Stimulated activated CD8-positive, alpha-beta memory T cell treated with anti-CD3 and anti-CD28 coated beads, Interleukin-7, amount 100 ng/mL, for 1 hour (primary cell): ENCODE measurements at regions not wholly inside any gene's neighbourhood (a gene's known extent, or its start where the extent isn't known, plus 50 kb on each side); places are given as distances from the start of the nearest gene placed in this dataset.

Experiments
- DNase-seq, 2 donors: peaks; one replicate each; pipeline ENCODE4 v3.0.0-alpha.2; 2020; ENCODE audit warnings: low read depth in 2 of 2

GRCh38 chr12:125360540-125360939, 295.3 kb downstream of the AACS start:
- no peak for DNase-seq

- no peak for DNase-seq
These were observed 305.8 kb downstream of the AACS start for GRCh38 chr12:125371033-125371432.

DNA sequence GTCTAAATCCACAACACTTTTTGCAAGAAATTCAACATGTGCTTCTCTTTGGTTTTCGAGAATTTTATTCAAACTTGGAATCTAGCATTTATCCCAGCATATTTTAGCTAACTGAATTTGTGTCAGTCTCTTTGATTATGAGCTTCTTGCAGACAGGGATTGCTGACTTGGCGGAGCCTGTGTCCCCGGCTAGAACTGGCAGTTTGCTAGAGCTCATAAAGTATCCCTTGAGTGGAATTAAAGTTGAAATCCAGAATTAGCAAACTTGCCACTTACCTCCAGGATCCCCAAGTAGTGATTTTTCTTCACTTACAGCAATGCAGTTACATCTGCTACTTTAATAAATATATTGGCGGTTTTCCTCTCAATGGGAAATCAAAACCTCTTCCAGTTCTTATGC, 306.9 kb downstream of the AACS start:
- DNase-seq: no peak

GRCh38 chr12:125373375-125373774, 308.1 kb downstream of the AACS start:
- DNase-seq: no peak

GRCh38 chr12:125376422-125376821, 311.2 kb downstream of the AACS start:
- DNase-seq: no peak

GRCh38 chr12:125377093-125377492, 311.9 kb downstream of the AACS start:
- no peak for DNase-seq

GRCh38 chr12:125381373-125381772, 316.1 kb downstream of the AACS start:
- DNase-seq: no peak

- no peak for DNase-seq
These were observed 317.7 kb downstream of the AACS start for GRCh38 chr12:125382926-125383325.

GRCh38 chr12:125386652-125387051, 321.4 kb downstream of the AACS start:
- no peak for DNase-seq

- DNase-seq: no peak
These were observed 322.0 kb downstream of the AACS start for GRCh38 chr12:125387206-125387605.

DNA sequence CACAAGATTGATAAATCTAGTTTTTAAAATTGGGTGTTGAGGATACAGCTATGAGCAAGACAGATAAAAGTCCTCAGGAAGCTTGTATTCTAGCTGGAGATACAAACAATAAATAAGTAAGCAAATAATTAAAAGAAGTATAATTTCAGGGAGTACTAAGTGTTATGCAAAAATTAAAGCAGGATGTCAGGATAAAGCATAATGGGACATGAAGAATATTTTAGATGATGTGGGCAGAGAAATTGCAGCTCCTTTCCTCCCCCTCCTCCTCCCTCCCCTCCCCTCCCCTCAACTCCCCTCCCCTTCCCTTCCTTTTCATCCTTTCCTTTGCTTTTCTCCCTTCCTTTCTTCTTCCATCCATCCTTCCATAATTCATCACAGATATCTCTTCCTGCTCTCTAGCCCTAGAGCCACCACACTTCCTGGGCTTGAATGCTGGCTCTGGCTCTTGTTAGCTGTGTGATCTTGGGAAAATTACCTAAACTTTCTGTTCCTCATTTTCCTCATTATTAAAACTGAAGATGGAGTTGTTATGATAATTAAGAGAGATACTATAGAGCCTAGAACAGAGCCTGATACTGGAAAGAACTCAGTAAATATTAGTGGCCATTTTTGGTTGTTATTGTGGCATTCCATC, 323.9 kb downstream of the AACS start:
- no peak for DNase-seq

DNA sequence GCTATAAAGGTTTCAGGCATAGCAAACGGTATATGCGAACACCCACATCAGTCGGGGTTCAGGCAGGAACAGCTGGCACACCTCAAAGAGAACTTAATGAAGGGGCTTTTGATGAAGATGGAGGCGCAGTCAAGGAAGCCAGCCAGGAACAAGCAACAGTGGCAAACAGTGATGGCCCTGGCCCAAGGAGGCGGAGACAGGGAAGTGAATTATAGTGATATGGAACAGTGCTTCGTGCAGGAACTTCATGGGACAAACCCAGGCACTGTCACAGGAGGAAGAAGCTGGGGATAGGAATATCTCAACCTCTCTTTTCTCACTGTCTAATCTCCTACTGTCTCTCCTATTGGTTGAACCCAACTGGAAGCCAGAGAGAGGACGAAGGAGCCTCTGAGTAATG, 328.3 kb downstream of the AACS start:
- no peak for DNase-seq

- no peak for DNase-seq
These were observed 330.5 kb downstream of the AACS start for GRCh38 chr12:125395583-125396215.

DNA sequence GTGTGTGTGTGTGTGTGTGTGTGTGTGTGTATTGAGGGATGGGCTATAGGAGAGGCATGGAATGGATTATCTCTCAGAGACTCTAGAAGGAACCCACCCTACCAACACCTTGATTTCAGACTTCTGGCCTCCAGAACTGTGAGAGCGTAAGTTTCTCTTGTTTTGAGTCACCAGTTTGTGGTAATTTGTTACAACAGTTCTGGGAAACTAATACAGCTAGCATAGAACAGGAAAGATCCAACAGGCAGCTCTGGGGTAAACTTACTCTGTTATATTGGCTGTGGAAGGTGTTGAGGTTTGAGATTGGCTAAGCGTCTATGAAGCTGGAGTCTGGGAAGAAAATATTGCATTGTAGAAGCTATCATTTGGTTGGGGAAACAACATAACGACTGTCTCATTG, 334.3 kb downstream of the AACS start:
- no peak for DNase-seq

- DNase-seq: no peak
These were observed 337.9 kb downstream of the AACS start for GRCh38 chr12:125402874-125403789.

- DNase-seq: no peak
These were observed 338.6 kb downstream of the AACS start for GRCh38 chr12:125403843-125404242.

DNA sequence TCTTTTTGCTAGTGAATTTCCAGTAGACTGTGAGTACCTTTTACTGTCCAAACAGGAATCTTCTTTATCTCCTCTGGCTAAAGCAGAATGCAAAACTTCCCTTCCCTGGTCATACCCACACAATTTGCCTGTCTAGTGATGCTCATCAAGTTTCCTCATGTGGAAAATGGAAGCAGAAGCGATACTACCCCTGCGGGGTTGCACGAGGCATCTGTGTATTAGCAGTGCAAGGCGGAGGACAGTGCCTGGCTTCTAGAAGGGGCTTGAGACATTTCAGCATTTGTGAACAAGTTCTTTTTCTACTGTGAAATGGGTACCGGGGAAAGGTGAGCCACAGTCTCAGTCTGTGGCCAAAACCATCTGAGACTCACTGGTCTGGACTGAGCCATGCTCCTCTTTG, 340.9 kb downstream of the AACS start:
- DNase-seq: no peak

DNA sequence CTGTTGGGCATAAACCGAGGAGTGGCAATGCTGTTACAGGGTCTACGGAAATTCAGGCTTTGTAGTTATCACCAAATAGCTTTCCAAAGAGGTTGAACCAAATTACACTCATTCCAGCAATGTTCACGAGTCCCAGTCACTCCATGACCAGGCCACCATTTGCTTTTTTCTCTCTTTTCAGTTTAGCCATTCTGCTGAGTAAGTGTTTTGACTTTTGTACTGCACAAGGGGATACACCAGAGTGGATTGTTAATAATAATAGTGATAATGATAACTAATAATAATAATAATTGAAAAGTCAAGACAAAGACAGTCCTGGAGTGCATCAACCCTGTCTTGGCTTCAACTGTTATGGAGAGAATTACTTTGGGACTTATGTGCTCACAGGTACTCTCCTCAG, 343.5 kb downstream of the AACS start:
- no peak for DNase-seq

- DNase-seq: no peak
These were observed 347.3 kb downstream of the AACS start for GRCh38 chr12:125412506-125412905.

GRCh38 chr12:125417446-125417845, 352.2 kb downstream of the AACS start:
- no peak for DNase-seq

- DNase-seq: no peak
These were observed 353.8 kb downstream of the AACS start for GRCh38 chr12:125418902-125419564.

DNA sequence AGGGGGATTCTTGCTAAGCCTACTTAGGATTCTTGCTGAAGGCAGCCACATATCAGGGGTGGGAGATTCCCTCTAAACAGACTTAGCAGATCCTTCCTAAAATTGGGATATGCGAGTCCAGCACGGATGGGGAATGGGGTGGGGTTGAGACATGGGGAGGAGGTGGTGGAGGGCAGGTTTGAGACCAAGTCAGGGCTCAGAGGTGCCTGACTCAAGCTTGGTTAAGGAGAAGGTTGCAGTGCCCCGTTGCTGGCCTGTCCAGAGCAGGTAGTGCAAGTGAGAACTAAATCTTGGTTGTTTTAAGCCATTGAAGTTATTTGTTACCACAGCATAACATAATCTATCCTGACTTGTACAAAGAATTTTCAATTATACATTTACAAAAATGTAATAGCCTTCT, 359.7 kb downstream of the AACS start:
- DNase-seq: no peak
